ENCODE measurements at regions not wholly inside any gene's neighbourhood (a gene's known extent, or its start where the extent isn't known, plus 50 kb on each side); places are given as distances from the start of the nearest gene placed in this dataset.

DNA sequence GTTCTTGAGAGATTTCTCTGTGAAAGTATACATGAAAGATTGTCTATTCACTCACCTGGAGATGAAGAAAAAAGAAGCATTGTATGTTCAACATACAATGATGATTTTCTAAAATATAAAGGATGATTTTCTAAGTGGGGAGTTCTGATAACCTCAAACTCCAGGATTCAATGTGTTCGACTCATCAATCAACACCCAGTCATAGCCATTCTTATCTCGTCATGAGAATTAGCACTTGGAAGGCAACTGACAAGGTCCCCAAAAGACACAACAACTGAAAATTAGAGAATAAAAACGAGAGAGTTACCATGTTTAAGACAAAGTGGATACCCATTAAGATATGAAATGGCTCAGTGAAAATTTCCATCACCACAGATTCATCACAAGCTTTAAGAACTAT lies 52.1 kb upstream of the SIMC1 start:
- TF ChIP-seq, protein P1, sequence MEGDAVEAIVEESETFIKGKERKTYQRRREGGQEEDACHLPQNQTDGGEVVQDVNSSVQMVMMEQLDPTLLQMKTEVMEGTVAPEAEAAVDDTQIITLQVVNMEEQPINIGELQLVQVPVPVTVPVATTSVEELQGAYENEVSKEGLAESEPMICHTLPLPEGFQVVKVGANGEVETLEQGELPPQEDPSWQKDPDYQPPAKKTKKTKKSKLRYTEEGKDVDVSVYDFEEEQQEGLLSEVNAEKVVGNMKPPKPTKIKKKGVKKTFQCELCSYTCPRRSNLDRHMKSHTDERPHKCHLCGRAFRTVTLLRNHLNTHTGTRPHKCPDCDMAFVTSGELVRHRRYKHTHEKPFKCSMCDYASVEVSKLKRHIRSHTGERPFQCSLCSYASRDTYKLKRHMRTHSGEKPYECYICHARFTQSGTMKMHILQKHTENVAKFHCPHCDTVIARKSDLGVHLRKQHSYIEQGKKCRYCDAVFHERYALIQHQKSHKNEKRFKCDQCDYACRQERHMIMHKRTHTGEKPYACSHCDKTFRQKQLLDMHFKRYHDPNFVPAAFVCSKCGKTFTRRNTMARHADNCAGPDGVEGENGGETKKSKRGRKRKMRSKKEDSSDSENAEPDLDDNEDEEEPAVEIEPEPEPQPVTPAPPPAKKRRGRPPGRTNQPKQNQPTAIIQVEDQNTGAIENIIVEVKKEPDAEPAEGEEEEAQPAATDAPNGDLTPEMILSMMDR (IDR thresholded peaks at IDR 0.05): no peak
- no peak for TF ChIP-seq POLR2A (IDR thresholded peaks at IDR 0.05)

Measured in lower leg skin (tissue), 3 donors.